ENCODE measurements at regions not wholly inside any gene's neighbourhood (a gene's known extent, or its start where the extent isn't known, plus 50 kb on each side); places are given as distances from the start of the nearest gene placed in this dataset.
A peak's percentile ranks its signal among the peaks of the same experiment; 100 is the strongest.

- CTCF ChIA-PET = no interaction called here
- DNase-seq = peak; percentile 12
- POLR2A ChIA-PET = no interaction called here
- H3K27me3 Mint-ChIP-seq (ENCODE audit: low read depth) = no peaks in the 10 kb centered on the region
- H3K36me3 Mint-ChIP-seq (ENCODE audit: low read depth) = no peaks in the 10 kb centered on the region
- no peak for ATAC-seq
- H3K27ac Mint-ChIP-seq = no peak overlapping the region
- no peaks in the 10 kb centered on the region for H3K4me1 Mint-ChIP-seq (ENCODE audit: low read depth)
- no peaks in the 10 kb centered on the region for H3K9me3 Mint-ChIP-seq (ENCODE audit: insufficient read depth)
- no peak overlapping the region for H3K4me3 Mint-ChIP-seq
Observed at GRCh38 chr14:105840266-105841021, 314.1 kb downstream of the TMEM121 start.

- Mint-ChIP-seq H3K36me3 (ENCODE audit: low read depth) (no peaks in the 10 kb centered on the region), H3K4me1 (ENCODE audit: low read depth) (no peaks in the 10 kb centered on the region), H3K9me3 (ENCODE audit: insufficient read depth) (no peaks in the 10 kb centered on the region), H3K27me3 (ENCODE audit: low read depth) (no peaks in the 10 kb centered on the region), H3K27ac (no peak overlapping the region), H3K4me3 (no peak overlapping the region)
- POLR2A ChIA-PET = no interaction called here
- CTCF ChIA-PET = no interaction called here
- DNase-seq (no peak), ATAC-seq (no peak)
Observed at GRCh38 chr14:105841022-105842009, 314.9 kb downstream of the TMEM121 start.

- no peak for ATAC-seq
- Mint-ChIP-seq H3K9me3 (ENCODE audit: insufficient read depth) (no peaks in the 10 kb centered on the region), H3K27me3 (ENCODE audit: low read depth) (no peaks in the 10 kb centered on the region), H3K27ac (no peak overlapping the region), H3K4me3 (no peak overlapping the region), H3K36me3 (ENCODE audit: low read depth) (no peaks in the 10 kb centered on the region), H3K4me1 (ENCODE audit: low read depth) (no peaks in the 10 kb centered on the region)
- no peak for DNase-seq
- POLR2A ChIA-PET = no interaction called here
- CTCF ChIA-PET = no interaction called here
Observed at GRCh38 chr14:105842105-105842504, 315.7 kb downstream of the TMEM121 start.

- no peaks in the 10 kb centered on the region for H3K9me3 Mint-ChIP-seq (ENCODE audit: insufficient read depth)
- no peaks in the 10 kb centered on the region for H3K4me1 Mint-ChIP-seq (ENCODE audit: low read depth)
- ATAC-seq (no peak), DNase-seq (peak; percentile 5)
- H3K27me3 Mint-ChIP-seq (ENCODE audit: low read depth) = no peaks in the 10 kb centered on the region
- no peak overlapping the region for H3K27ac Mint-ChIP-seq
- no peaks in the 10 kb centered on the region for H3K36me3 Mint-ChIP-seq (ENCODE audit: low read depth)
- ChIA-PET POLR2A (no interaction called here), CTCF (no interaction called here)
- no peak overlapping the region for H3K4me3 Mint-ChIP-seq
Observed at GRCh38 chr14:105843444-105844046, 317.2 kb downstream of the TMEM121 start.

- ChIA-PET POLR2A (no interaction called here), CTCF (no interaction called here)
- DNase-seq = peak; percentile 10
- no peaks in the 10 kb centered on the region for H3K27me3 Mint-ChIP-seq (ENCODE audit: low read depth)
- no peaks in the 10 kb centered on the region for H3K36me3 Mint-ChIP-seq (ENCODE audit: low read depth)
- H3K27ac Mint-ChIP-seq = no peak overlapping the region
- no peak for ATAC-seq
- no peak overlapping the region for H3K4me3 Mint-ChIP-seq
- no peaks in the 10 kb centered on the region for H3K4me1 Mint-ChIP-seq (ENCODE audit: low read depth)
- H3K9me3 Mint-ChIP-seq (ENCODE audit: insufficient read depth) = no peaks in the 10 kb centered on the region
Observed at GRCh38 chr14:105844047-105844630, 317.8 kb downstream of the TMEM121 start.

- no peaks in the 10 kb centered on the region for H3K9me3 Mint-ChIP-seq (ENCODE audit: insufficient read depth)
- peak; percentile 12 for DNase-seq
- CTCF ChIA-PET = no interaction called here
- no peaks in the 10 kb centered on the region for H3K4me1 Mint-ChIP-seq (ENCODE audit: low read depth)
- H3K4me3 Mint-ChIP-seq = no peak overlapping the region
- ATAC-seq = no peak
- H3K36me3 Mint-ChIP-seq (ENCODE audit: low read depth) = no peaks in the 10 kb centered on the region
- POLR2A ChIA-PET = no interaction called here
- no peaks in the 10 kb centered on the region for H3K27me3 Mint-ChIP-seq (ENCODE audit: low read depth)
- no peak overlapping the region for H3K27ac Mint-ChIP-seq
Observed at GRCh38 chr14:105844810-105845724, 318.7 kb downstream of the TMEM121 start.

GRCh38 chr14:105845725-105846309, 319.4 kb downstream of the TMEM121 start:
- Mint-ChIP-seq H3K4me1 (ENCODE audit: low read depth) (no peaks in the 10 kb centered on the region), H3K27me3 (ENCODE audit: low read depth) (no peaks in the 10 kb centered on the region), H3K27ac (no peak overlapping the region), H3K36me3 (ENCODE audit: low read depth) (no peaks in the 10 kb centered on the region), H3K4me3 (no peak overlapping the region), H3K9me3 (ENCODE audit: insufficient read depth) (no peaks in the 10 kb centered on the region)
- CTCF ChIA-PET = no interaction called here
- DNase-seq = peak; percentile 5
- ATAC-seq = no peak
- POLR2A ChIA-PET = no interaction called here

GRCh38 chr14:105846312-105846711, 319.9 kb downstream of the TMEM121 start:
- no peaks in the 10 kb centered on the region for H3K4me1 Mint-ChIP-seq (ENCODE audit: low read depth)
- no peaks in the 10 kb centered on the region for H3K27me3 Mint-ChIP-seq (ENCODE audit: low read depth)
- no peaks in the 10 kb centered on the region for H3K9me3 Mint-ChIP-seq (ENCODE audit: insufficient read depth)
- CTCF ChIA-PET = no interaction called here
- no peaks in the 10 kb centered on the region for H3K36me3 Mint-ChIP-seq (ENCODE audit: low read depth)
- POLR2A ChIA-PET = no interaction called here
- no peak overlapping the region for H3K27ac Mint-ChIP-seq
- no peak for DNase-seq
- H3K4me3 Mint-ChIP-seq = no peak overlapping the region
- no peak for ATAC-seq

- no peaks in the 10 kb centered on the region for H3K36me3 Mint-ChIP-seq (ENCODE audit: low read depth)
- no peak overlapping the region for H3K4me3 Mint-ChIP-seq
- CTCF ChIA-PET = no interaction called here
- H3K27me3 Mint-ChIP-seq (ENCODE audit: low read depth) = no peaks in the 10 kb centered on the region
- no peak for ATAC-seq
- DNase-seq = peak; percentile 13
- POLR2A ChIA-PET = interaction anchor here (1.0 kb wide), 1 partner anchor 15 kb away, joined by 5 read pairs; no protein-coding TSS in a partner anchor
- H3K27ac Mint-ChIP-seq = no peak overlapping the region
- no peaks in the 10 kb centered on the region for H3K9me3 Mint-ChIP-seq (ENCODE audit: insufficient read depth)
- H3K4me1 Mint-ChIP-seq (ENCODE audit: low read depth) = no peaks in the 10 kb centered on the region
Observed at GRCh38 chr14:105847400-105847799, 321.0 kb downstream of the TMEM121 start.

- POLR2A ChIA-PET = no interaction called here
- H3K4me1 Mint-ChIP-seq (ENCODE audit: low read depth) = no peaks in the 10 kb centered on the region
- ATAC-seq (no peak), DNase-seq (peak; percentile 1)
- H3K36me3 Mint-ChIP-seq (ENCODE audit: low read depth) = peaks cover 2% of the 10 kb centered on the region
- no peaks in the 10 kb centered on the region for H3K27me3 Mint-ChIP-seq (ENCODE audit: low read depth)
- CTCF ChIA-PET = no interaction called here
- no peaks in the 10 kb centered on the region for H3K9me3 Mint-ChIP-seq (ENCODE audit: insufficient read depth)
- no peak overlapping the region for H3K27ac Mint-ChIP-seq
- H3K4me3 Mint-ChIP-seq = no peak overlapping the region
Observed at GRCh38 chr14:105848570-105848969, 322.2 kb downstream of the TMEM121 start.

Measured in activated CD8-positive, alpha-beta T cell treated with anti-CD3 and anti-CD28 coated beads, Interleukin-2, amount 10 ng/mL, durations not matched to agents 7 days and 5 days (primary cell).